Anterior cingulate cortex (tissue), 58 donors: ENCODE measurements at regions not wholly inside any gene's neighbourhood (a gene's known extent, or its start where the extent isn't known, plus 50 kb on each side); places are given as distances from the start of the nearest gene placed in this dataset.

ENCODE experiments used
- DNase-seq, 58 donors: peaks; one replicate each; lab custom pipeline; 2025; lab: John Stamatoyannopoulos, UW

GRCh38 chr3:105158286-105158685 is 208.4 kb upstream of the ALCAM start:
- DNase-seq = no peak

GRCh38 chr3:105162448-105162847 is 204.3 kb upstream of the ALCAM start:
- DNase-seq = no peak

GRCh38 chr3:105166893-105167292 is 199.8 kb upstream of the ALCAM start:
- no peak for DNase-seq

- DNase-seq = no peak
Observed at GRCh38 chr3:105170423-105170822, 196.3 kb upstream of the ALCAM start.

- DNase-seq = peak in 34 of 58 donors; percentile 0 to 56 (median 16)
Observed at GRCh38 chr3:105174017-105174615, 192.6 kb upstream of the ALCAM start.

GRCh38 chr3:105177576-105177975 is 189.1 kb upstream of the ALCAM start:
- DNase-seq = no peak

GRCh38 chr3:105187344-105187743 is 179.4 kb upstream of the ALCAM start:
- DNase-seq = no peak

GRCh38 chr3:105195260-105195659 is 171.4 kb upstream of the ALCAM start:
- no peak for DNase-seq

GRCh38 chr3:105197863-105198262 is 168.8 kb upstream of the ALCAM start:
- DNase-seq = no peak

- DNase-seq = no peak
Observed at GRCh38 chr3:105199217-105199616, 167.5 kb upstream of the ALCAM start.

- DNase-seq = no peak
Observed at GRCh38 chr3:105210141-105210540, 156.6 kb upstream of the ALCAM start.

- no peak for DNase-seq
Observed at GRCh38 chr3:105214590-105214989, 152.1 kb upstream of the ALCAM start.

- no peak for DNase-seq
Observed at GRCh38 chr3:105222568-105223093, 144.1 kb upstream of the ALCAM start.

- no peak for DNase-seq
Observed at GRCh38 chr3:105223815-105224214, 142.9 kb upstream of the ALCAM start.

GRCh38 chr3:105228696-105229095 is 138.0 kb upstream of the ALCAM start:
- DNase-seq = no peak

- no peak for DNase-seq
Observed at GRCh38 chr3:105232553-105232952, 134.2 kb upstream of the ALCAM start.

- DNase-seq = no peak
Observed at GRCh38 chr3:105233010-105233409, 133.7 kb upstream of the ALCAM start.

GRCh38 chr3:105235221-105235620 is 131.5 kb upstream of the ALCAM start:
- no peak for DNase-seq

GRCh38 chr3:105235785-105236184 is 130.9 kb upstream of the ALCAM start:
- no peak for DNase-seq

- no peak for DNase-seq
Observed at GRCh38 chr3:105238367-105238766, 128.3 kb upstream of the ALCAM start.

GRCh38 chr3:105243076-105243475 is 123.6 kb upstream of the ALCAM start:
- DNase-seq = no peak

- DNase-seq = no peak
Observed at GRCh38 chr3:105246536-105246935, 120.2 kb upstream of the ALCAM start.

- no peak for DNase-seq
Observed at GRCh38 chr3:105253225-105253624, 113.5 kb upstream of the ALCAM start.
